Keratinocyte (primary cell): ENCODE measurements at regions not wholly inside any gene's neighbourhood (a gene's known extent, or its start where the extent isn't known, plus 50 kb on each side); places are given as distances from the start of the nearest gene placed in this dataset.

Experiments
- CTCF ChIP-seq, 3 experiments: IDR thresholded peaks in 1 of 3; conservative IDR thresholded peaks in 1 of 3; optimal IDR thresholded peaks in 1 of 3; 2 replicates in 2 of 3; 3 replicates in 1 of 3; pipeline versions ENCODE3 to v1.5.1; 2011; ENCODE audit warnings: low read length in 3 of 3, mild to moderate bottlenecking in 3 of 3, moderate library complexity in 2 of 3, control low read depth in 1 of 3, inconsistent platforms in 1 of 3; ENCODE audit not compliant: insufficient read depth in 2 of 3; ENCODE audit errors: extremely low read depth in 1 of 3
- EZH2 ChIP-seq: IDR thresholded peaks from one replicate; pipeline ENCODE4 v1.6.1; 2012; ENCODE audit warnings: inconsistent platforms, mild to moderate bottlenecking, low read length, moderate library complexity

GRCh38 chr2:114118088-114118487 is 228.2 kb downstream of the ACTR3 start:
- TF ChIP-seq CTCF (optimal IDR thresholded peaks at IDR 0.05 in 1 of 3, IDR thresholded peaks at IDR 0.05 in 1 of 3, conservative IDR thresholded peaks at IDR 0.05 in 1 of 3; ENCODE audit: extremely low read depth in 1 of 3, insufficient read depth in 2 of 3, low read length in 3 of 3) (no peak), EZH2 (no peak)
